ENCODE measurements at regions not wholly inside any gene's neighbourhood (a gene's known extent, or its start where the extent isn't known, plus 50 kb on each side); places are given as distances from the start of the nearest gene placed in this dataset.

DNA sequence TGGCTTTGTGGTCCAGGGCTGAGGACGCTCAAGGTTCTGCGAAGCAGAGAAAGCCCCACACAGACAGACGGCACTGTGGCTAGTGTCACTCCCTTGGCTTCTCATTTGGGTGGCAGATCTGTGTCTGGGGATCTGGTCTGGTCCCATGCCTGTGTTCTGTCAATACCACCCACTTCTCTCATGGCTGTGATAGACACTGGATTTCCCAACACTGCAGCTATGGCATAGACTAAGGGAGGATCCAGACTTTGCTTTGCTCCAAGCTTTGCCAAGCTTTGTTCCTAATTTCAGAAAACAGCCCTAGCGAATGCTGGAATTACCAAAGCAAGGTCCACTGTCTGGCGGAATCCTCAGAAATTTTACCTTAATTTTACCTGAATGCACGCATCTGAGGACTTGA lies 62.1 kb downstream of the GADD45G start:
- TF ChIP-seq, protein P1, sequence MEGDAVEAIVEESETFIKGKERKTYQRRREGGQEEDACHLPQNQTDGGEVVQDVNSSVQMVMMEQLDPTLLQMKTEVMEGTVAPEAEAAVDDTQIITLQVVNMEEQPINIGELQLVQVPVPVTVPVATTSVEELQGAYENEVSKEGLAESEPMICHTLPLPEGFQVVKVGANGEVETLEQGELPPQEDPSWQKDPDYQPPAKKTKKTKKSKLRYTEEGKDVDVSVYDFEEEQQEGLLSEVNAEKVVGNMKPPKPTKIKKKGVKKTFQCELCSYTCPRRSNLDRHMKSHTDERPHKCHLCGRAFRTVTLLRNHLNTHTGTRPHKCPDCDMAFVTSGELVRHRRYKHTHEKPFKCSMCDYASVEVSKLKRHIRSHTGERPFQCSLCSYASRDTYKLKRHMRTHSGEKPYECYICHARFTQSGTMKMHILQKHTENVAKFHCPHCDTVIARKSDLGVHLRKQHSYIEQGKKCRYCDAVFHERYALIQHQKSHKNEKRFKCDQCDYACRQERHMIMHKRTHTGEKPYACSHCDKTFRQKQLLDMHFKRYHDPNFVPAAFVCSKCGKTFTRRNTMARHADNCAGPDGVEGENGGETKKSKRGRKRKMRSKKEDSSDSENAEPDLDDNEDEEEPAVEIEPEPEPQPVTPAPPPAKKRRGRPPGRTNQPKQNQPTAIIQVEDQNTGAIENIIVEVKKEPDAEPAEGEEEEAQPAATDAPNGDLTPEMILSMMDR (IDR thresholded peaks at IDR 0.05; ENCODE audit: poor library complexity, severe bottlenecking): no peak
- TF ChIP-seq SMC3 (conservative IDR thresholded peaks at IDR 0.05; ENCODE audit: poor library complexity) (no peak), RAD21 (conservative IDR thresholded peaks at IDR 0.05) (no peak)
